Glomerular visceral epithelial cell (primary cell): ENCODE measurements at regions not wholly inside any gene's neighbourhood (a gene's known extent, or its start where the extent isn't known, plus 50 kb on each side); places are given as distances from the start of the nearest gene placed in this dataset.

ENCODE experiments used
- DNase-seq: peaks from one replicate; pipeline ENCODE4 v3.0.0-alpha.2; 2016; ENCODE audit errors: extremely low spot score

DNA sequence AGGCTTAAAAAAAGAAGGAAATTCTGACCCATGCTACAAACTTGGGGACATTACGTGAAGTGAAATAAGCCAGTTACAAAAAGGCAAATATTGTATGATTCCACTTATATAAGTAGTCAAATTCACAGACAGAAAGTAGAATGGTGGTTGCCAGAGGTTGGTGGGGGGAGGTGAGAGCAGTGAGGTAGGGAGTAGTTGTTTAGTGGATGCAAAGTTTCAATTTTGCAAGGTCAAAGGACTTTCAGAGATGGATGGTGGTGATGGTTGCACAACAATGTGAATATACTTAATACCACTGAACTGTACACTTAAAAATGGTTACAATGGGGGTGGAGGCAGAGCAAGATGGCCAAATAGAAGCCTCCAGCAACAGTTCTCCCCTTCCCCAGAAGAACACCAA is 86.2 kb upstream of the PLXNC1 start:
- no peak for DNase-seq

GRCh38 chr12:94062796-94063635 is 85.4 kb upstream of the PLXNC1 start:
- DNase-seq: no peak

DNA sequence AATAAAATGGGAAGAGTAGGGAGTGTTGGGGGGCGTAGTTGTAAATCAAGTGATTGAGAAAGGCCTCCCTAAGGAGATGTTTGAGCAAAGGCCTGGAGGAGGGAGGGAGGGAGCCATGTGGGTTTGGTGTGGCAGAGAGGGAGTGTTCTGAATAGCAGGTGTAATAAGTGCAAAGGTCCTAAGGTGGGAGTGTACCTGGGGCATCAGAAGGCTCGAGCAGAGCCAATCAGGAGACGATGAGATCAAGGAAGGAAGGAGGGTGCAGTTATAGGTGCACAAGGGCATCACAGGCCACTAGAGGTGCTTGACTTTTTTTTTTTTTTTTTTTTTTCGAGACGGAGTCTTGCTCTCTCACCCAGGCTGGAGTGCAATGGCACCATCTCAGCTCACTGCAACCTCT is 77.9 kb upstream of the PLXNC1 start:
- DNase-seq: no peak

GRCh38 chr12:94071258-94071657 is 77.1 kb upstream of the PLXNC1 start:
- DNase-seq: no peak

DNA sequence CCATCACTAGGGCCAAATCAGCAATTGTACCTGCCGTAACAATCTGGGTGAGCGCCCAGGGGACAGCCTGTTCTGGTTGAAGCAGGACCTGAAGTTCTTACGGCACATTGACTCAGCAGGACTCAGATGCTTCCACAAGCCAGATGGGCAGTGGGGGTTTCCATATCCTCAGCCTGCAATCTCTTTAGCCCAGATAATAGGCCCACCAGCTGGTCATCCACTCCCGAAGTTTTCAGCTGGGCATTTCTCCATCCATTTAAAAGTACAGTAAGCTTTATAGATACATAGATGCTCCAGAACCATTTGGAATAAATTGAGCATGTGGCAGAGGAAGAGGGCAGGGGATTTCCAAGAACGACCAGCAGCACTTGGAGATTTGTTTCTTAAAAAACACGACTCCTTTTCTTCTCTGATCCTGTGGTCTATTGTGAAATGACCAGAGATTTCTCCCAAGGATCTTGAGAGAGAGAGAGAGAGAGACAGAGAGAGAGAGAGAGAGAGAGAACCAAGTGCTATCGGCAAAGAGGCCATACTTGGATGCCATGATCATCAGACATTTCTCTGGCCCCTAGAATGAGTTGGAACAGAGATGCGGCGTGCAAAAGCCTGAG is 74.8 kb upstream of the PLXNC1 start:
- no peak for DNase-seq

- DNase-seq: no peak
Observed at GRCh38 chr12:94074216-94074979, 74.0 kb upstream of the PLXNC1 start.

DNA sequence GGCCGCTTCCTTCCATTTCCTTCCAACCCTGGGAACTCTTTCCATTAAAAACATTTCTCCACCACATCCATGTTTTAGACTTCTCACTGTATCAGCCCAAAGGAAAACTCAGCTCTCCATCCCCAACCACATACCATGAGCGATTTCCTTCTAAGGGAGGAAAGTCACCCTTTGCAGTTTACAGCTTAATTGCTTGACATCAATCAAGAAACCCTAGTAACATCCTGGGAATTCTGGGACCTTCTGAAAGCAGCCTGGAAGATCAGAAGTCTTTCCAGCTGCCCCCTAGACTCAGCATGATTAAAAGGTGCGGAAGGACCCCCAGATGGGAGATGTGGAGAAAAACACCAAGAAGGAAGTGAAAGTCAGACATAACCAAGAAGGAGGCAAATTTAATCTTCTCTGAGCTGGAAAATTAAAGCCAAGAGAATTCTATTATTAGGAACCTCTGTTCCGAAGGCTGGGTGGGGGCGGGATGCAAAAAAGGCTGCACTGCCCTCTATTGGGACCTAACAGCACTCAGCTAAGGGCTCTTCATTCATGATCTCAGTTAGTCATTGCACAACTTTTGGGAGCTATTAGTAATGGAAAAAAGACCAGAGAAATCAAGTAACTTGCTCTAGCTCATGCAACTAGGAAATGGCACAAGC is 73.3 kb upstream of the PLXNC1 start:
- peak; percentile 46 for DNase-seq

DNA sequence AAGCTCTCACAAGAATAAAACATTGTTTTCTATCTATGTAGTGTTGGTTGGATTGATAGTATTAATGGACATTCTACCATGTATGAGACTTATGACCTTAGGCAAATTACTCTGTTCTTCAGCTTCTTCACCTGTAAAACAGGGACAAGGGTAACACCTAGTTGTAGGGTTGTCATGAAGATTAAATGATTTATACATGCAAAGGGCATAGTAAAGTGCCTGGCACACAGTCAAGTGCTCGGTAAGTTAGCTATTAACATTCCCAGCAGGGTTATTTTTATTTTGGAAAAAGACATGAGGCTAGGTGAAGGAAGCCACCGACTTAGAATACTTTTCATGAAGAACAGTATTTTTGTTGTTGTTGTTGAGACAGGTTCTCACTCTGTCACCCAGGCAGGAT is 71.2 kb upstream of the PLXNC1 start:
- DNase-seq: no peak

DNA sequence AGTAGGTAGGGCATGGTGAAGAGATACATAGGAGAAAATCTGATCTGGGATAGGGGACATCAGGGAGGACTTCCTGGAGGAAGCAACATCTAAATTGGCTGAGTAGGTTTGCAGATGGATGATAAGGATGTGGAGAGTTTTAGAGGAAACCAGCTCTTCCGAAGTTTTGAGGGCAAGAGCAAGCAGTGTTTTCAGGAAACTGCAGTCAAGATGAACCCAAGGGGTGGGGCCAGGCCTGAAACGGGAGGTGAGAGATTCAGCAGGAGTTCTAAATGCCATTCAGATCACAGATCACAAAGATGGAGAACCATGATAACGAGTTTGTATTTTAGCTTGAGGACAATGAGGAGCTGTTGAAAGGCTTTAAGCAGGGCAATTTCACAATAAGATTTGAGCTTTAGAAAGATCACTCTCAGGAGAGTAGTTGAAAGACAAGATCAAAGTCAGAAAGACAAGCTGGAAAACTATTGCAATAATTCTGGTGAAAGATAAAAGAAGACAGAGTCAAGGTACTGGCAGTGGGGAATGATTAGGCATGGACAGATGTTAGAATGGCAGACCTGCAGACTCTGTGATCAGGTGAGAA is 70.1 kb upstream of the PLXNC1 start:
- no peak for DNase-seq

- DNase-seq: no peak
Observed at GRCh38 chr12:94078736-94079509, 69.5 kb upstream of the PLXNC1 start.

GRCh38 chr12:94079566-94080340 is 68.6 kb upstream of the PLXNC1 start:
- no peak for DNase-seq

DNA sequence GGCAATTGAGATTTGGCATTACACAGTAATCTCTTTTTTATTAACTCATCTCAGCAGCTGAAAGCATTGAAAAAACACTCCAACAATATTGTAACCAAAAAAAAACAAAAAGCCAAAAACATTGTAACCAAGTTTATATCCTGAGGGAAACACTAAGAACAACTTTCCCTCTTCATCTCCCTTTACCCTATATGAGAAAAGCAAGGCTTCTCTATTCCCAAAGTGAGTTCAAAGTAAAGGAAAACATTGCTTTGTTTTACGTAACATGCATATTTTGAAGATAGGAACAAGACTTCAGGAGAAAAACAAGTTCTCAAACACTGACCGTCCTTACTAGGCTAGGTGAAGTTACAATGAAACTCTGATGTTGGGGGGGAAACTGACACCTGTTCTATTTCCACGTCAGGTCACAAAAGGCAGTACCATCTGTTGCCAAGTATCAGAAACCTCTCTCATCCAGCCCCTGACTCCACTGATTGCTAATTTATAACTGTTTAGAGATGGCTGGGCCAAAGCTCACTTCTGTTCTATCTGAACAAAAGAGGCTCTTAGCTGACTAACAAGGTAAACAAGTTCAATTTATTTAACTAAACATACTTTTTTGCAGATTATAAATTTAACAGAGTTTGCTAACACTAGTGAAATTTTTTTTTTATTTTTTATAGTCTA is 67.9 kb upstream of the PLXNC1 start:
- no peak for DNase-seq

- DNase-seq: no peak
Observed at GRCh38 chr12:94082690-94083089, 65.7 kb upstream of the PLXNC1 start.

DNA sequence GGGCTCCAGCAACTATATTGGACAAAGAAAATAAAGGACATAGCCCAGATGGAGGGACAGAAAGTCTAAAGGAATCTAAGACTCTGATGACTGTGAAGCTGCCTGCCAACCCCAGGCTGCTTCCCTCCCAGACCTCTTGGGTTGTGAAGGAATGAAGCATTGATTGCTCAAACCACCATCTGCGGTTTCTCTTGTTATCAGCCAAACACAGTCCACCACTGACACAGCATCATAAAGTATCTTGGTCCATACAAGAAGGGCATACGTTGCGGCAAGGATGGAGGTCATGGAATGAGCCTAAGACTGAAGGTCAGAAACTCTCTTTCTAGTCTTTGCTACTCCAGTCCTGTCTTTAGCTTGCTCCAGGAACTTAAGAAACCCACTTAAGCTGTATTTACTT is 58.5 kb upstream of the PLXNC1 start:
- no peak for DNase-seq

DNA sequence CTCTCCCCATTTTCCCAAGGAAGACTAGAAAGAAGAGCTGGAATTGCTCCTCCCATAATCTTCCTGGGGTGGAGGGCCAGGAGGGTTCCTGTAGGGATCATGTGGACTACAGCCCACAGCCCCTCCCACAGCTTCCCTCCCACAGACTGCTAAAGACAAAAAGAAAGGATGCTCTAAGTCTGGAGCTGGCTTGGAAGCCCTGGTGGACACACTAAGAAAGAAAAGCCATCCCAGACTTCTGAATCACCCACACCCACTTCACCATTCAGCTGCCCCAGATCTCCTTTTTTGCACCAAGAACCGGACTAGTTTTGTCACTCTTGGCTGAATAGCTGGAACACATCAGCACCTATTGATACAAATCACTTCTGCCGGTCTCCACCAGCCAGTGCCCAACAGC is 56.8 kb upstream of the PLXNC1 start:
- DNase-seq: no peak

GRCh38 chr12:94092516-94093241 is 55.7 kb upstream of the PLXNC1 start:
- DNase-seq: no peak

DNA sequence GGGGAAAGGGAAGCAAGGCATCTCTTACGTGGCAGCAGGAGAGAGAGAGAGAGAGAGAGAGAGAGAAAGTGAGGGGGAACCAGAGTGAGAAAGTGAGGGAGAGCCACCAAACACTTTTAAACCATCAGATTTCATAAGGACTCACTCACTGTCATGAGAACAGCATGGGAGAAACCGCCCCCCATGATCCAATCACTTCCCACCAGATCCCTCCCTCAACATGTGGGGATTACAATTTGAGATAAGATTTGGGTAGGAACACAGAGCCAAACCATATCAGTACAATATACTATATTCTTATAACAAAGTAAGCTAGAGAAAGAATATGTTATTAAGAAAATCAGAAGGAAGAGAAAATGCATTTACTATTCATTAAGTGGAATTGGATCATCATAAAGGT is 53.7 kb upstream of the PLXNC1 start:
- no peak for DNase-seq

GRCh38 chr12:94095618-94096017 is 52.8 kb upstream of the PLXNC1 start:
- DNase-seq: no peak

DNA sequence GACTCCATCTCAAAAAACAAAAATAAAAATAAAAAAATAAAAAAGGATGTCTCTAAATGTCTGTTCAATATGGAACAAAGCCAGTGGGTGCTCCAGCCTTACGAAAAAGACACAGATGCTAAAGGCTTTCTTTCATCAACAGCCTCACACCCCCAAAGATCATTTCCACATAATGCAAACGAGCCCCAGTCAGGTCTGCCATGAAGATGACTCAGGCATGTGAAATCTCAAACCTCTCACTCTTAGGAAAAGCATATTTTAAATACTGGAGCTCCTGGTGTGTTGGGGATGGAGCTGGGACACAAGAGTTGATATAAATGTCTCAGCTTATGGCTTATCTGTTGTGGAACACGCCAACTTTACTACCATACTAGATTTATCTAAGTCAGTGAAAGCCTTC is 49.9 kb upstream of the PLXNC1 start:
- peak; percentile 25 for DNase-seq
